Psoas muscle (tissue), 7 donors: ENCODE measurements at regions not wholly inside any gene's neighbourhood (a gene's known extent, or its start where the extent isn't known, plus 50 kb on each side); places are given as distances from the start of the nearest gene placed in this dataset.

Experiments
- ATAC-seq, 4 donors: fragments of 200-7000 bp; cut with Tn5 transposase; one replicate each; pipeline ENCODE4 v1.9.1; 2020; ENCODE audit warnings: moderate library complexity in 3 of 4, mild to moderate bottlenecking in 2 of 4
- DNase-seq, 2 donors: peaks; one replicate each; pipeline ENCODE4 v3.0.0-alpha.2; 2020
- H3K27ac ChIP-seq: fragments of 200-600 bp; one replicate; pipeline ENCODE4 v1.8.0; 2022
- H3K27me3 ChIP-seq, 3 donors: fragments of 200-600 bp in 1 of 3; one replicate each; pipeline versions ENCODE4 v1.6.1 to v1.8.0; 2013 to 2022; ENCODE audit warnings: low read length in 2 of 3, mild to moderate bottlenecking in 2 of 3, moderate library complexity in 1 of 3; ENCODE audit not compliant: insufficient read depth in 3 of 3
- H3K36me3 ChIP-seq, 2 donors: fragments of 200-600 bp in 1 of 2; one replicate each; pipeline versions ENCODE4 v1.6.1 to v1.8.0; 2013 to 2022; ENCODE audit warnings: low read depth in 1 of 2, mild to moderate bottlenecking in 1 of 2, moderate library complexity in 1 of 2; ENCODE audit not compliant: insufficient read depth in 1 of 2
- H3K4me1 ChIP-seq: fragments of 200-600 bp; one replicate; pipeline ENCODE4 v1.8.0; 2022
- H3K4me3 ChIP-seq: fragments of 200-600 bp; one replicate; pipeline ENCODE4 v1.8.0; 2022; ENCODE audit warnings: mild to moderate bottlenecking
- H3K9me3 ChIP-seq: fragments of 200-600 bp; one replicate; pipeline ENCODE4 v1.8.0; 2022
- CTCF ChIP-seq: fragments of 200-600 bp; IDR thresholded peaks from one replicate; pipeline ENCODE4 v1.8.0; 2022; ENCODE audit warnings: antibody characterized with exemption
- WGBS, 3 donors: extraction: QIAGEN DNeasy Blood & Tissue Kit; methylation state at CpG; one replicate each; pipeline versions ENCODE4 v1.1.6 to v1.1.7; 2013; 5-methylcytosine and 5-hydroxymethylcytosine counted together
- intact Hi-C, 2 donors: fragments of 100-400 bp; cut with DNase I; formaldehyde crosslinking; loops; one replicate each; pipeline versions ENCODE4 v1.11.0 to v1.14.2; 2022
- donor health status: healthy with polysubstance abuse.
- donor health status: DM: no; HTN: no; CAD: no; lungs with moderate emphysema.
- donor health status: Bipolar disorder and iron deficiency.
- donor health status: healthy.
- donor health status: DM: yes; HTN: yes; CAD: no.
- donor health status: DM: no; HTN: no; CAD: no.
- donor health status: DM: yes; HTN: yes; CAD: no.

DNA sequence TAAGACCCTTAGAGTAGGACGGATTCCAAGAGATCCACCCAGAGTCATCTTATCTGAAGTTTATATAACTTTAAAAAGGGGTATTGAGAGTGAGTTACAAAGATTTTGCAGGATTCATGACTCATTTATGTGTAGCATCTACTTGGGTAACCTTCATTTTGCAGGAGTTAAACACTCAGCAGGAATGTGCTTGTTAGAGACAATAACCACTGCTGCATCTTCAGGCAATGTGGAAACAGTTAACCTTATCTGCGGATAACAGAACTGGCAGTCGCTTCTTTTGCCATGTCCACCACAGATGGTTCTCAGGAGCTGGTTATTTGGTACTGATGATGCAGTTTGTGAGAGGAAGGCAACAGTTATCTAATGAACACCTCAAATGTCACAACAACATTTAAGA lies 417.9 kb upstream of the DDI1 start:
- no peaks in the 10 kb centered on the region for H3K4me1 ChIP-seq
- H3K36me3 ChIP-seq, result no peaks in the 10 kb centered on the region
- no peak overlapping the region for H3K4me3 ChIP-seq
- peaks cover 0 to 3% (median 0%) of the 10 kb centered on the region in 3 donors for H3K27me3 ChIP-seq
- DNase-seq, result no peak
- 82 to 88% (median 87%) methylated on average over 3 of the region's 3 CpGs for WGBS, 3 donors
- intact Hi-C loops, result no loop called here
- ATAC-seq, result no peak
- H3K9me3 ChIP-seq, result no peaks in the 10 kb centered on the region
- TF ChIP-seq CTCF, result no peak
- no peak overlapping the region for H3K27ac ChIP-seq

DNA sequence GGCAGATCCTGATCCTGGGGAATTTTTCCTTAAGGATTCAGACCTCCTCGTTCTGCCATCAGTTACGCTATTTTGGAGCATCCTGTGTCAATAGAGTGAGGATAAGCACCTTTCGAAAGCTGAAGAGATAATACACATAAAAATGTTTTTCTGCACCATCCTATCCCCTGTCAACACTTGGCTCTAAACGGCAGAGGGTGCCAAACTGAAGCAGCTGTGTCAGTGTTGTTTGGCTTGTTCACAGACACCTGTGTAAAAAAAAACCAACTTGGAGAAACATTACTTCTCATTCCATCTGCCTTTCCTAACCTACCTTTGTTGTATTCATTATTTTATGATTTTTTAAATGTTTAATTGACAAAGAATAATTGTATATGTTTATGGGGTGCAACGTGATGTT lies 417.0 kb upstream of the DDI1 start:
- Histone ChIP-seq H3K36me3 (no peaks in the 10 kb centered on the region), H3K4me1 (no peaks in the 10 kb centered on the region), H3K27me3 (peaks cover 0 to 3% (median 0%) of the 10 kb centered on the region in 3 donors), H3K27ac (no peak overlapping the region), H3K9me3 (no peaks in the 10 kb centered on the region), H3K4me3 (no peak overlapping the region)
- no peak for TF ChIP-seq CTCF
- ATAC-seq (no peak), DNase-seq (no peak)
- intact Hi-C loops, result no loop called here
- 32 to 36% (median 32%) methylated on average over 5 of the region's 5 CpGs for WGBS, 3 donors

- DNase-seq (no peak), ATAC-seq (no peak)
- whole genome bisulfite sequencing, 3 donors, result 25 to 52% (median 34%) methylated on average over 2 of the region's 2 CpGs
- H3K36me3 ChIP-seq, result no peaks in the 10 kb centered on the region
- no peaks in the 10 kb centered on the region for H3K4me1 ChIP-seq
- no peaks in the 10 kb centered on the region for H3K9me3 ChIP-seq
- no peak overlapping the region for H3K4me3 ChIP-seq
- H3K27ac ChIP-seq, result no peak overlapping the region
- intact Hi-C loops, result no loop called here
- no peak for TF ChIP-seq CTCF
- peaks cover 0 to 3% (median 0%) of the 10 kb centered on the region in 3 donors for H3K27me3 ChIP-seq
These were observed 416.5 kb upstream of the DDI1 start for GRCh38 chr11:103619938-103620337.

DNA sequence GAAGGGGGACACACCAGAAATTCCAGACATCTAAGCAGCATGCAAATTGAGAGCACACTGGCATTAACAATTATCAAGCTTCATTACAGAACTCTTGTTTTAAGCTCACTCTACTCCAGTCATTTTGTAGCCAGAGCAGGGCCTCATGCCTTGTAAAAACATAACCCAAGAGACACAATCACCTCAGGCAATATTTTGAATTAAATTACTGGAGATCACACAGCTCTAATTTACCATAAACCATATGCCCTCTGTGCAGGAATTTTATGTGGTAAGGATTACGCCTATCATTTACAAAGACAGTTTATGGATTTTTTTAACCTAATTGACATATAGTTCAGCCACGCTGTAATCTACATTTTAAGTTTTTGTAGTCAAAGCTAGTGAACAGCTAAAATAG lies 414.1 kb upstream of the DDI1 start:
- no peak for ATAC-seq
- intact Hi-C loops, result no loop called here
- peaks cover 0 to 3% (median 0%) of the 10 kb centered on the region in 3 donors for H3K27me3 ChIP-seq
- no peaks in the 10 kb centered on the region for H3K4me1 ChIP-seq
- no peak for DNase-seq
- H3K4me3 ChIP-seq, result no peak overlapping the region
- no peaks in the 10 kb centered on the region for H3K36me3 ChIP-seq
- no peak for TF ChIP-seq CTCF
- 75 to 78% (median 76%) methylated on average over 2 of the region's 2 CpGs for WGBS, 3 donors
- no peak overlapping the region for H3K27ac ChIP-seq
- H3K9me3 ChIP-seq, result no peaks in the 10 kb centered on the region

- Histone ChIP-seq H3K27ac (no peak overlapping the region), H3K9me3 (no peaks in the 10 kb centered on the region), H3K4me1 (no peaks in the 10 kb centered on the region), H3K36me3 (no peaks in the 10 kb centered on the region), H3K27me3 (no peaks in the 10 kb centered on the region), H3K4me3 (no peak overlapping the region)
- WGBS, 3 donors, result 71 to 88% (median 77%) methylated on average over 1 of the region's 1 CpG
- DNase-seq, result no peak
- no peak for ATAC-seq
- intact Hi-C loops, result no loop called here
- no peak for TF ChIP-seq CTCF
These were observed 412.5 kb upstream of the DDI1 start for GRCh38 chr11:103623933-103624332.
